Activated CD8-positive, alpha-beta T cell treated with anti-CD3 and anti-CD28 coated beads, Interleukin-2, amount 10 ng/mL, durations not matched to agents 7 days and 5 days (primary cell): ENCODE measurements at regions not wholly inside any gene's neighbourhood (a gene's known extent, or its start where the extent isn't known, plus 50 kb on each side); places are given as distances from the start of the nearest gene placed in this dataset.

Source experiments
- ATAC-seq: fragments of 150-1000 bp; cut with Tn5 transposase; one replicate; pipeline ENCODE4 v1.10.0; 2021; ENCODE audit warnings: moderate library complexity
- CTCF ChIA-PET: fragments of 350-600 bp; sonication (Branson Sonifier 250); formaldehyde crosslinking; loops from one replicate; lab custom pipeline; 2021; ENCODE audit warnings: antibody characterized with exemption; lab: Charles Lee
- POLR2A ChIA-PET: fragments of 350-600 bp; sonication (Branson Sonifier 250); formaldehyde crosslinking; loops from one replicate; lab custom pipeline; 2021; ENCODE audit warnings: antibody characterized with exemption; lab: Charles Lee
- DNase-seq: peaks from one replicate; pipeline ENCODE4 v3.0.0-alpha.2; 2020
- H3K27ac Mint-ChIP-seq: one replicate; pipeline ENCODE4 v1.8.0; 2021; ENCODE audit warnings: mild to moderate bottlenecking, mixed read lengths
- H3K27me3 Mint-ChIP-seq: one replicate; pipeline ENCODE4 v1.8.0; 2021; ENCODE audit warnings: low read depth, mixed read lengths
- H3K36me3 Mint-ChIP-seq: one replicate; pipeline ENCODE4 v1.8.0; 2021; ENCODE audit warnings: low read depth, mixed read lengths
- H3K4me1 Mint-ChIP-seq: one replicate; pipeline ENCODE4 v1.8.0; 2021; ENCODE audit warnings: low read depth, mixed read lengths
- H3K4me3 Mint-ChIP-seq: one replicate; pipeline ENCODE4 v1.8.0; 2021; ENCODE audit warnings: mild to moderate bottlenecking, mixed read lengths
- H3K9me3 Mint-ChIP-seq: one replicate; pipeline ENCODE4 v1.8.0; 2022; ENCODE audit warnings: mixed read lengths; ENCODE audit not compliant: insufficient read depth

DNA sequence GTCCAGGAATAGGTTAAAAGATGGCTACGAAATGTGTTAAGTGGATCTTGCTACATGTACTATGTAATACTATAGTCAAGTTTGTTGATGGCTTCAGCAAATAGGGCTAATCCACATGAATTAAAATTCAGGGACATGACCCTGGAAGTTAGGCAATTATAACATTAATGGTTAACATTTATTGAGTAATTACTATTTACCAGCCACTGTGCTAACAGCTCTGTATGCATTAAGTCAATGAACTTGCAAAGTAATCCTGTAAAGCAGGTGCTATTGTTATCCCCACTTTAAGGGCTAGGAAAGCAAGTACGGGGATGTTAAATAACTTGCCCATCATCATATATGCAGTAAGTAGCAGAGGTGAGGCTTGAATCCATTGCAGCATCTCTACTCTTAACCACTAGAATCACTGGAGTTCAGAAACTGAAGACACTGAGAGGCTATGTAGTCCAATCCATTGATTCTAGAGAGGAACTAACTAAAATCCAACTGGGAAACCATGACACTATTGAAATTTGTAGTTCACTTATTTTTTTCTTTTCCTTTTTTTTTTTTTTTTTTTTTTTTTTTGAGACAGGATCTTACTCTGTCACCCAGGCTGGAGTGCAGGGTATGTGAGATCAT is 77.5 kb upstream of the SPINK5 start:
- DNase-seq (no peak), ATAC-seq (no peak)
- Mint-ChIP-seq H3K9me3 (no peaks in the 10 kb centered on the region), H3K36me3 (no peaks in the 10 kb centered on the region), H3K27ac (no peak overlapping the region), H3K27me3 (no peaks in the 10 kb centered on the region), H3K4me1 (no peaks in the 10 kb centered on the region), H3K4me3 (no peak overlapping the region)
- ChIA-PET CTCF (no interaction called here), POLR2A (no interaction called here)

DNA sequence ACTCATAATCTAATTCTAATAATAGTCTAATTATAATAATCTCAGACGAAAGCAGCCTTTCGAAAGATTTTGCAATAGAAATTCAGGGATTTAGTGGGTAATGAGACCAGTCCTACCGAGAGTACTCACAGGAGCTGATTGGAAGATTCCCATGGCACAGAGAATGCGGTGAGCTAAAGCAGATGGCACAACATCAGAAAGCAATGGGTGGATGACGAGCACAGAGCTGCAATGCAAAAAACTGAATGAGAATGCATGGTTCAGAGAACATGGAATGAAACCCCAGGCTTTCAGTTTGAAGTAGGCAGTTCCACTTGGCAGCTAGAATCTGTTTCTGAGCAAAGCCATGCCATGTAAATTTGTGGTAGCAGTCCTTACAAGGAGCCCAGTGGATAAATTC is 78.2 kb upstream of the SPINK5 start:
- CTCF ChIA-PET, result no interaction called here
- Mint-ChIP-seq H3K27ac (no peak overlapping the region), H3K27me3 (no peaks in the 10 kb centered on the region), H3K4me1 (no peaks in the 10 kb centered on the region), H3K9me3 (no peaks in the 10 kb centered on the region), H3K4me3 (no peak overlapping the region), H3K36me3 (no peaks in the 10 kb centered on the region)
- DNase-seq, result no peak
- no peak for ATAC-seq
- POLR2A ChIA-PET, result no interaction called here

DNA sequence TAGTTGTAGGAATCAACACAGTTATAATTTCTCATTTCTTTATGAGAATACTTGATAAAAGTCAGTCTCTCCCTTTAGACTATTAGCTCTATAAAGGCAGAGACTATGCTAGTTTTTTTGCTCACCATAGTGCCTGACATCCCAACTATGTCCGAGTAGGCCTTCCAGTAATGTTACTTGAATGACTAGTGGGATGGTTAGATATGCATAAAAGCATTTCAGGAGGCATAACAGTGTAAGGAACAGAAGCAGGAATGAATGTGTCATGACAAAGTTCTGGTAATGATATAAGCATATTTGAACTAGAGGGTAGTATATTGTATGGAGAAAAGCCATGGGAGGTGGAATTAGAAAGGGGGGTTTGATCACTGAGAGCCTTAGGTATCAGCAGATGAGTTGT is 77.4 kb upstream of the C5orf46 start:
- CTCF ChIA-PET, result no interaction called here

DNA sequence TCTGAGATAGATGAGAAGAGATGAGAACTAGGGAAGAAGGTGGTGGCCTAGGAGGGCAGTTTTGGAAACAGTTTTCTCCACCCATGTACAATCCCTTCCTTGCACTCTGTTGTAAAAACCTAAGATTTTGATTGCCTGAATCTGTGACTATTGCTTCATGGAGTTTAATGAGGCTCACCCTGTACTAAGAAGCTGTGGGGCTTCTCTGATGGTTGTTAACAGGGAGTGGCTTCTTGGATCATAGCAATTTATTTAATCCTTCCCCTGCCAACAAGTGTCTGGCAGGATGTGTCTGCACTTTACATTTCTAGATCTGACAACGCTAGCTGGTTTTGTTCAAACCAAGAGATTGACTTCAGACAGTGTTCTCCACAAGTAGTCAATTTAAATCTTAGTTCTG is 74.7 kb upstream of the C5orf46 start:
- Mint-ChIP-seq H3K27me3 (no peaks in the 10 kb centered on the region), H3K36me3 (no peaks in the 10 kb centered on the region), H3K4me3 (no peak overlapping the region), H3K27ac (no peak overlapping the region), H3K9me3 (no peaks in the 10 kb centered on the region), H3K4me1 (no peaks in the 10 kb centered on the region)
- ATAC-seq, result no peak
- POLR2A ChIA-PET, result no interaction called here
- no peak for DNase-seq
- CTCF ChIA-PET, result no interaction called here

More for the DNA sequence above, 77.4 kb upstream of the C5orf46 start:
- Mint-ChIP-seq H3K9me3 (no peaks in the 10 kb centered on the region), H3K27me3 (no peaks in the 10 kb centered on the region), H3K4me1 (no peaks in the 10 kb centered on the region), H3K4me3 (no peak overlapping the region), H3K27ac (no peak overlapping the region), H3K36me3 (no peaks in the 10 kb centered on the region)
- no peak for ATAC-seq
- DNase-seq, result no peak
- POLR2A ChIA-PET, result no interaction called here

DNA sequence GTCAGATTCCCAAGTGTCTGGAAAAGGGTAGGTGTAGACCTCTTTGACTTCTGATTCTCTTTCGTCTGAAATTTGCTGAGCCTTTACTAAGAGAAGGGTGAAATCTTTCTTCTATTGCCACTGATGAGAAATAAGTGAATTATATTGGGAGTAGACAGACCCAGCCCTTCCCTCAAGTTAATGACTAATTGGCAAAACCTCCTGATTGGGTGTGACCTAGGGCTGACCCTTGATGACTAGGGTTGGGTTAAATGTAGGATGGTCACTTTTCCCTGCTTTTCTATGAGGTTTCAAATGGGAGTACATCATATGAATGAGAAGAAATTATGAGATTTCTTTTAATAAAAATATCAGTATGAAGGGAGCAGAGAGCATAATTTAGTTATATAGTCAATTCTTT is 73.4 kb upstream of the C5orf46 start:
- DNase-seq (no peak), ATAC-seq (no peak)
- no peaks in the 10 kb centered on the region for H3K36me3 Mint-ChIP-seq
- no peaks in the 10 kb centered on the region for H3K9me3 Mint-ChIP-seq
- POLR2A ChIA-PET, result no interaction called here
- H3K27me3 Mint-ChIP-seq, result no peaks in the 10 kb centered on the region
- H3K4me1 Mint-ChIP-seq, result no peaks in the 10 kb centered on the region
- CTCF ChIA-PET, result no interaction called here
- no peak overlapping the region for H3K4me3 Mint-ChIP-seq
- no peak overlapping the region for H3K27ac Mint-ChIP-seq

GRCh38 chr5:147972076-147972840 is 65.9 kb upstream of the C5orf46 start:
- H3K27ac Mint-ChIP-seq, result no peak overlapping the region
- no peaks in the 10 kb centered on the region for H3K27me3 Mint-ChIP-seq
- no peaks in the 10 kb centered on the region for H3K4me1 Mint-ChIP-seq
- DNase-seq (no peak), ATAC-seq (no peak)
- no peak overlapping the region for H3K4me3 Mint-ChIP-seq
- ChIA-PET POLR2A (no interaction called here), CTCF (no interaction called here)
- no peaks in the 10 kb centered on the region for H3K9me3 Mint-ChIP-seq
- no peaks in the 10 kb centered on the region for H3K36me3 Mint-ChIP-seq

DNA sequence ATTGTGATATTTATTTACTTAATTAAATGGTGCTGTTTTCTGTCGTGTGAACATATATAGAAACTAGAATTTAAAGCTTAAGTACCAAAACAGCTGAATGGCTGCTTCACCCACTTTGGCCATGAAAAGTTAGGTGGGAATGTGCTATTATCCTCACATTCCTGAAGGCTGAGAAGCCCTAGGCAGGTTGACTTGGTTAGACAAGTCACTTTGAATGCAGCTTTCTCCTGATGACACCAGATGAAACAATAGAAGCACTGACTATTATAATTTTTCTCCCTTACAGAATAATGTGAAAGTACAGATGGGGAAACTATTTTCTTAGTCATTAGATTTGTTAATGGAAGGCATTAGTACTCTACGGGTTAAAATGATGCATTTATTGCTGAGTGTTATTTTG is 65.1 kb upstream of the C5orf46 start:
- H3K9me3 Mint-ChIP-seq, result no peaks in the 10 kb centered on the region
- ATAC-seq, result no peak
- no peak for DNase-seq
- ChIA-PET POLR2A (no interaction called here), CTCF (no interaction called here)
- H3K4me1 Mint-ChIP-seq, result no peaks in the 10 kb centered on the region
- no peak overlapping the region for H3K4me3 Mint-ChIP-seq
- no peaks in the 10 kb centered on the region for H3K27me3 Mint-ChIP-seq
- H3K27ac Mint-ChIP-seq, result no peak overlapping the region
- H3K36me3 Mint-ChIP-seq, result no peaks in the 10 kb centered on the region

- ChIA-PET CTCF (no interaction called here), POLR2A (no interaction called here)
- Mint-ChIP-seq H3K27me3 (no peaks in the 10 kb centered on the region), H3K4me3 (no peak overlapping the region), H3K27ac (no peak overlapping the region), H3K36me3 (no peaks in the 10 kb centered on the region), H3K4me1 (no peaks in the 10 kb centered on the region), H3K9me3 (no peaks in the 10 kb centered on the region)
- no peak for ATAC-seq
- DNase-seq, result no peak
These were observed 62.5 kb upstream of the C5orf46 start for GRCh38 chr5:147968855-147969254.

- no peak overlapping the region for H3K27ac Mint-ChIP-seq
- ATAC-seq (no peak), DNase-seq (no peak)
- no peaks in the 10 kb centered on the region for H3K4me1 Mint-ChIP-seq
- ChIA-PET POLR2A (no interaction called here), CTCF (no interaction called here)
- no peaks in the 10 kb centered on the region for H3K27me3 Mint-ChIP-seq
- H3K36me3 Mint-ChIP-seq, result no peaks in the 10 kb centered on the region
- H3K9me3 Mint-ChIP-seq, result no peaks in the 10 kb centered on the region
- no peak overlapping the region for H3K4me3 Mint-ChIP-seq
These were observed 60.5 kb upstream of the C5orf46 start for GRCh38 chr5:147966829-147967228.

DNA sequence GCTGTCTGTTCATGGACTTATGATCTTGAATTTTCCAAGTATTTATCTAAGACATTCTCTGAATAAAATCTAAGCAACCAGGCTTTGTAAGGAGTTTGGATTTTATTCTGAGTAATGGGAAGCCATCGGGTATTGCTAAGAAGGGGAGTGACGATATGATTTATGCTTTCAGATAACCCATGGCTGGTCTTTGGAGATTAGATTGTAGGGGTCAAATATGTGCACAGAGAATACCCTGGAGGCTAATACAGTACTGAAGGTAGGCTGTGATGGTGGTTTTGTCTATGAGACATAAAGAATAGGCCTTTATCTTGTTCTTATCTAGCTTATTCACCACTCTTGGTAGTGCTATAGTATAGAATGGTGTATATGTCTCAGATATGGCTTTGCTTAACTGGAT is 60.0 kb upstream of the C5orf46 start:
- DNase-seq (no peak), ATAC-seq (no peak)
- H3K4me1 Mint-ChIP-seq, result no peaks in the 10 kb centered on the region
- H3K9me3 Mint-ChIP-seq, result no peaks in the 10 kb centered on the region
- POLR2A ChIA-PET, result no interaction called here
- H3K27me3 Mint-ChIP-seq, result no peaks in the 10 kb centered on the region
- H3K4me3 Mint-ChIP-seq, result no peak overlapping the region
- no peaks in the 10 kb centered on the region for H3K36me3 Mint-ChIP-seq
- CTCF ChIA-PET, result no interaction called here
- no peak overlapping the region for H3K27ac Mint-ChIP-seq

GRCh38 chr5:147965715-147966114 is 59.4 kb upstream of the C5orf46 start:
- H3K4me1 Mint-ChIP-seq, result no peaks in the 10 kb centered on the region
- POLR2A ChIA-PET, result no interaction called here

DNA sequence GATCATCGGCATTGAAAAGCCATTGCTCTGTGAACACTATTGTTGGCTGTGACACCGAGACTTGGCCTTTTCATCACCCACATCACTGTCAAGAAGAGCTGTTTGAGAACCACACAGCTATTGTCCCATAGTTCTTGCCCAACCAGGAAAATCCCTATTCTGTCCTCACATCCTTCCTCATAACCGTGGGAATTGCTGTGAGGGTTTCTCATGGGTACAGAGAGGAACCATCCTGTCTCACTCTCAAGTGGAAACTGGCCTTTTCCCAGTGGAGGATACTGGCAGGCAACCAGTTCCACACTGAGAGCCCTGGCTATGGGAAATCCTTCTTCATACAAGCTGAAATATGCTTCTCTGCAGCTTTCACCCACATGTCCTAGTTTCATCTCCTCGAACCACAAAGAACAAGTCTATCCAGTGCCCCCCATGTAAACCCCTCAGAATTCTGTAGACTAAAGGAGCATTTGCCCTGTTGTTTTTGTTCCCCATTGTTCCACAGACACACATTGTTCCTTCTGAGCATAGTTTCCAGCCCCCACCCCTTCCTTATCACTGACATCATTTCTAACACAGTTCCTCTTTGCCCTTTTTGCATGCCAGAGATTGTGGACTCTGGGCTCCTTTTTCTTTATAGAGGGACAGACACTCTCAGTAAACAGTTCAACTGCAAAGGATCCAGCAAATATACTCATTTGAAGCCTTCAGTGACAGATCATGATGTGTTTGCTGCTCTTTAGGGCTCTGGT is 57.8 kb upstream of the C5orf46 start:
- POLR2A ChIA-PET, result no interaction called here
- DNase-seq (no peak), ATAC-seq (no peak)
- Mint-ChIP-seq H3K36me3 (no peaks in the 10 kb centered on the region), H3K9me3 (no peaks in the 10 kb centered on the region), H3K4me1 (no peaks in the 10 kb centered on the region), H3K27ac (no peak overlapping the region), H3K4me3 (no peak overlapping the region), H3K27me3 (no peaks in the 10 kb centered on the region)
- CTCF ChIA-PET, result no interaction called here

More at GRCh38 chr5:147965715-147966114, 59.4 kb upstream of the C5orf46 start:
- CTCF ChIA-PET, result no interaction called here
- no peaks in the 10 kb centered on the region for H3K27me3 Mint-ChIP-seq
- H3K36me3 Mint-ChIP-seq, result no peaks in the 10 kb centered on the region
- ATAC-seq (no peak), DNase-seq (no peak)
- no peak overlapping the region for H3K4me3 Mint-ChIP-seq
- no peaks in the 10 kb centered on the region for H3K9me3 Mint-ChIP-seq
- H3K27ac Mint-ChIP-seq, result no peak overlapping the region
